GM10266 (cell line): ENCODE measurements at regions not wholly inside any gene's neighbourhood (a gene's known extent, or its start where the extent isn't known, plus 50 kb on each side); places are given as distances from the start of the nearest gene placed in this dataset.
"Not testable (repeated sequence)": the region's sequence is repeated elsewhere in the genome, so short reads cannot be mapped to it uniquely, and the experiment has no call there.

ENCODE experiments used
- DNase-seq: peaks from one replicate; pipeline ENCODE4 v3.0.0; 2012; ENCODE audit errors: extremely low spot score
- CTCF ChIP-seq: IDR thresholded peaks from 2 replicates; pipeline ENCODE4 v1.5.1; 2012; ENCODE audit warnings: mild to moderate bottlenecking, low read depth; ENCODE audit not compliant: control insufficient read depth, insufficient read depth; ENCODE audit errors: missing control alignments

GRCh38 chr4:103272174-103272573, 74.0 kb upstream of the CENPE start:
- no peak for DNase-seq
- no peak for TF ChIP-seq CTCF

GRCh38 chr4:103268746-103269145, 70.6 kb upstream of the CENPE start:
- no peak for DNase-seq
- no peak for TF ChIP-seq CTCF

GRCh38 chr4:103264905-103265304, 66.8 kb upstream of the CENPE start:
- TF ChIP-seq CTCF: no peak
- DNase-seq: no peak

GRCh38 chr4:103256068-103256467, 57.9 kb upstream of the CENPE start:
- DNase-seq: not testable (repeated sequence)
